CD4-positive, alpha-beta T cell (primary cell): ENCODE measurements at regions not wholly inside any gene's neighbourhood (a gene's known extent, or its start where the extent isn't known, plus 50 kb on each side); places are given as distances from the start of the nearest gene placed in this dataset.

Source experiments
- ATAC-seq: fragments of 200-7000 bp; cut with Tn5 transposase; one replicate; pipeline ENCODE4 v1.10.0; 2022; ENCODE audit warnings: mild to moderate bottlenecking; ENCODE audit not compliant: poor library complexity
- CTCF ChIA-PET: fragments of 350-600 bp; sonication (Branson Sonifier 250); formaldehyde crosslinking; loops from one replicate; lab custom pipeline; 2021; ENCODE audit warnings: antibody characterized with exemption, inconsistent platforms; lab: Charles Lee
- POLR2A ChIA-PET: fragments of 350-600 bp; sonication (Branson Sonifier 250); formaldehyde crosslinking; loops from one replicate; lab custom pipeline; 2021; ENCODE audit warnings: antibody characterized with exemption, inconsistent platforms; lab: Charles Lee
- DNase-seq, 14 experiments: peaks; one replicate each; pipeline ENCODE4 v3.0.0-alpha.2; 2013 to 2020; ENCODE audit warnings: mixed read lengths in 2 of 14
- H3K27ac ChIP-seq, 2 donors: one replicate each; pipeline versions ENCODE4 v1.5.1 to v1.7.0; 2013; ENCODE audit warnings: low read length in 2 of 2, low read depth in 1 of 2, mild to moderate bottlenecking in 1 of 2
- H3K27me3 ChIP-seq, 2 experiments: 1 replicate in 1 of 2; 2 replicates in 1 of 2; pipeline versions ENCODE4 v1.6.1 to v1.7.0; 2013; ENCODE audit warnings: low read length in 2 of 2, control low read depth in 1 of 2, mild to moderate bottlenecking in 1 of 2, moderate library complexity in 1 of 2; ENCODE audit not compliant: insufficient read depth in 2 of 2, control insufficient read depth in 1 of 2
- H3K36me3 ChIP-seq: one replicate; pipeline ENCODE4 v1.6.1; 2013; ENCODE audit warnings: low read length, control low read depth; ENCODE audit not compliant: insufficient read depth
- H3K4me1 ChIP-seq: one replicate; pipeline ENCODE4 v1.6.1; 2013; ENCODE audit warnings: low read length, control low read depth; ENCODE audit not compliant: insufficient read depth
- H3K4me3 ChIP-seq: one replicate; pipeline ENCODE4 v1.5.1; 2013; ENCODE audit warnings: mild to moderate bottlenecking, low read length, moderate library complexity
- H3K9me3 ChIP-seq, 2 experiments: 1 replicate in 1 of 2; 2 replicates in 1 of 2; pipeline versions ENCODE4 v1.6.1 to v1.7.0; 2013; ENCODE audit warnings: low read length in 2 of 2, mild to moderate bottlenecking in 2 of 2, control low read depth in 1 of 2, moderate library complexity in 1 of 2; ENCODE audit not compliant: control insufficient read depth in 1 of 2, insufficient read depth in 1 of 2
- H3K27ac Mint-ChIP-seq: one replicate; pipeline ENCODE4 v1.8.0; 2020; ENCODE audit warnings: mixed read lengths
- H3K27me3 Mint-ChIP-seq: one replicate; pipeline ENCODE4 v1.8.0; 2021; ENCODE audit warnings: mixed read lengths
- H3K36me3 Mint-ChIP-seq: one replicate; pipeline ENCODE4 v1.8.0; 2021; ENCODE audit warnings: low read depth, mixed read lengths
- H3K4me1 Mint-ChIP-seq: one replicate; pipeline ENCODE4 v1.8.0; 2021; ENCODE audit warnings: low read depth, mixed read lengths
- H3K4me3 Mint-ChIP-seq: one replicate; pipeline ENCODE4 v1.8.0; 2020; ENCODE audit warnings: mild to moderate bottlenecking, mixed read lengths
- H3K9me3 Mint-ChIP-seq: one replicate; pipeline ENCODE4 v1.8.0; 2020; ENCODE audit warnings: mixed read lengths
- intact Hi-C, 2 experiments: fragments of 100-400 bp; cut with DNase I in 1 of 2; cut with micrococcal nuclease in 1 of 2; formaldehyde crosslinking; loops; one replicate each; pipeline versions ENCODE4 v1.15.1 to v1.9.0; 2023 to 2025; cut with DNase I, micrococcal nuclease
- TF ChIP-seq, protein P1 (sequence below): fragments of 200-600 bp; IDR thresholded peaks from one replicate; pipeline ENCODE4 v1.8.0; 2022; ENCODE audit warnings: antibody characterized with exemption, mild to moderate bottlenecking

GRCh38 chr16:61465285-61465684, 571.0 kb downstream of the CDH8 start:
- H3K9me3 Mint-ChIP-seq, result peaks cover 13% of the 10 kb centered on the region

DNA sequence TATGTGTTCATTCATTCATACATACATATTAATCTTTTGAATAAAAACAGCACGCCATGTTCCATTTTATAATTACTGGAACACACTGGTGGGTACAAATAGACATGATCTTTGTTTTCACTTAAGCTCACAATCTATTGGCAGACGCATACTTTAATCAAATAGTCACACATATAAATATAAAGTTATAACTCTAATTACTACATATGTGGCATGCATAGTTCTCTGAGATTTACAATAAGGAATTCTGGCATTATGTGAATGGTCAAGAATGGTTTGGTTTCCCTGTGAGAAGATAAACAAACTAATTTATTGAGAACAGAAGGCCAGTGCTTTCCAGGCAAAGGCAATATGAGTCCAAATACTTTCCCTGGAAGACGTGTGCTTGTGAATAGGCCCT, 576.2 kb downstream of the CDH8 start:
- CTCF ChIA-PET, result no interaction called here
- no peak overlapping the region for H3K27ac ChIP-seq
- H3K27me3 Mint-ChIP-seq, result no peaks in the 10 kb centered on the region

More at GRCh38 chr16:61465285-61465684, 571.0 kb downstream of the CDH8 start:
- H3K36me3 Mint-ChIP-seq, result no peaks in the 10 kb centered on the region
- H3K27me3 Mint-ChIP-seq, result no peaks in the 10 kb centered on the region
- no peak for DNase-seq
- POLR2A ChIA-PET, result no interaction called here
- H3K36me3 ChIP-seq, result no peaks in the 10 kb centered on the region
- CTCF ChIA-PET, result no interaction called here
- no peak overlapping the region for H3K4me3 Mint-ChIP-seq
- no peaks in the 10 kb centered on the region for H3K4me1 Mint-ChIP-seq
- no peaks in the 10 kb centered on the region for H3K27me3 ChIP-seq
- H3K27ac ChIP-seq, result no peak overlapping the region
- TF ChIP-seq, protein P1, sequence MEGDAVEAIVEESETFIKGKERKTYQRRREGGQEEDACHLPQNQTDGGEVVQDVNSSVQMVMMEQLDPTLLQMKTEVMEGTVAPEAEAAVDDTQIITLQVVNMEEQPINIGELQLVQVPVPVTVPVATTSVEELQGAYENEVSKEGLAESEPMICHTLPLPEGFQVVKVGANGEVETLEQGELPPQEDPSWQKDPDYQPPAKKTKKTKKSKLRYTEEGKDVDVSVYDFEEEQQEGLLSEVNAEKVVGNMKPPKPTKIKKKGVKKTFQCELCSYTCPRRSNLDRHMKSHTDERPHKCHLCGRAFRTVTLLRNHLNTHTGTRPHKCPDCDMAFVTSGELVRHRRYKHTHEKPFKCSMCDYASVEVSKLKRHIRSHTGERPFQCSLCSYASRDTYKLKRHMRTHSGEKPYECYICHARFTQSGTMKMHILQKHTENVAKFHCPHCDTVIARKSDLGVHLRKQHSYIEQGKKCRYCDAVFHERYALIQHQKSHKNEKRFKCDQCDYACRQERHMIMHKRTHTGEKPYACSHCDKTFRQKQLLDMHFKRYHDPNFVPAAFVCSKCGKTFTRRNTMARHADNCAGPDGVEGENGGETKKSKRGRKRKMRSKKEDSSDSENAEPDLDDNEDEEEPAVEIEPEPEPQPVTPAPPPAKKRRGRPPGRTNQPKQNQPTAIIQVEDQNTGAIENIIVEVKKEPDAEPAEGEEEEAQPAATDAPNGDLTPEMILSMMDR, result no peak
- H3K4me1 ChIP-seq, result no peaks in the 10 kb centered on the region
- no peak overlapping the region for H3K27ac Mint-ChIP-seq
- H3K4me3 ChIP-seq, result no peak overlapping the region
- intact Hi-C loops, result no loop called here
- peaks cover 5 to 19% of the 10 kb centered on the region in 2 experiments for H3K9me3 ChIP-seq
- no peak for ATAC-seq

DNA sequence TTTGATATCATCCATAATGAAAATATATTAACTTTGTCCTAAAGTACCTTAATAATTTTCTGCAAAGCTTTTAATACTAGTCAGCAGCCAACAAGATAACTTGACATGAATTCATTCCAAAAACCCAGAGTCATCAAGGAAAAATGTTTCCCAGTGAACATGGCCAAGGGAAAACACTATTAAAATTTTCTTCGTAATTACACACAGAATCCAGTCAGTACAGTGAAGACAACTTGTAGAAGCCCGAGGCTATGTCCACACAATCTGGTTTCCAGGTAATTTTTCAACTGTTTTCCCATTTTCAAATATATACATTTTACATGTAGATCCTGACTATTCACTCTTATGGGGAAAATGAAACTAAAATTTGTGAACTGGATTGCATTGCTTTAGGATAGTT, 600.9 kb downstream of the CDH8 start:
- POLR2A ChIA-PET, result no interaction called here
- no peaks in the 10 kb centered on the region for H3K4me1 Mint-ChIP-seq
- ATAC-seq (no peak), DNase-seq (no peak)
- H3K36me3 Mint-ChIP-seq, result no peaks in the 10 kb centered on the region
- peaks cover 0 to 4% of the 10 kb centered on the region in 2 experiments for H3K9me3 ChIP-seq
- H3K36me3 ChIP-seq, result no peaks in the 10 kb centered on the region
- no peak overlapping the region for H3K27ac Mint-ChIP-seq
- H3K27me3 Mint-ChIP-seq, result no peaks in the 10 kb centered on the region
- TF ChIP-seq, protein P1, result no peak
- no peak overlapping the region for H3K4me3 Mint-ChIP-seq
- H3K27ac ChIP-seq, result no peak overlapping the region
- H3K9me3 Mint-ChIP-seq, result peaks cover 7% of the 10 kb centered on the region
- H3K27me3 ChIP-seq, result no peaks in the 10 kb centered on the region
- H3K4me1 ChIP-seq, result no peaks in the 10 kb centered on the region
- CTCF ChIA-PET, result no interaction called here
- intact Hi-C loops, result no loop called here
- H3K4me3 ChIP-seq, result no peak overlapping the region

More for the DNA sequence above, 576.2 kb downstream of the CDH8 start:
- Histone ChIP-seq H3K4me1 (no peaks in the 10 kb centered on the region), H3K9me3 (peaks cover 10 to 32% of the 10 kb centered on the region in 2 experiments), H3K4me3 (no peak overlapping the region), H3K27me3 (no peaks in the 10 kb centered on the region), H3K36me3 (no peaks in the 10 kb centered on the region)
- peaks cover 21% of the 10 kb centered on the region for H3K9me3 Mint-ChIP-seq
- POLR2A ChIA-PET, result no interaction called here
- DNase-seq, result no peak
- no peak overlapping the region for H3K27ac Mint-ChIP-seq
- intact Hi-C loops, result no loop called here
- TF ChIP-seq, protein P1, result no peak
- H3K36me3 Mint-ChIP-seq, result no peaks in the 10 kb centered on the region
- no peaks in the 10 kb centered on the region for H3K4me1 Mint-ChIP-seq
- ATAC-seq, result no peak
- H3K4me3 Mint-ChIP-seq, result no peak overlapping the region
